OCI-LY3 (cell line): ENCODE measurements at regions not wholly inside any gene's neighbourhood (a gene's known extent, or its start where the extent isn't known, plus 50 kb on each side); places are given as distances from the start of the nearest gene placed in this dataset.

ENCODE experiments used
- H2AFZ ChIP-seq: fragments of 200-600, 300-600 bp; shearing (Covaris generic); 2 replicates; pipeline ENCODE4 v1.6.0; 2014; ENCODE audit warnings: antibody characterized with exemption, low read depth, low read length
- H3K27ac ChIP-seq: fragments of 200-600, 300-600 bp; sonication (generic); 2 replicates; pipeline ENCODE4 v1.5.1; 2014; ENCODE audit warnings: mild to moderate bottlenecking, low read length, moderate library complexity, mixed read lengths
- H3K27me3 ChIP-seq: fragments of 200-600, 300-600 bp; sonication (generic); 2 replicates; pipeline ENCODE4 v1.6.1; 2014; ENCODE audit warnings: low read depth, low read length, mixed read lengths
- H3K36me3 ChIP-seq: fragments of 200-600, 300-600 bp; sonication (generic); replicated peaks from 2 replicates; pipeline ENCODE3; 2014; ENCODE audit warnings: low read depth, low read length, mixed read lengths
- H3K4me1 ChIP-seq: fragments of 300-600, 200-600 bp; sonication (generic); 2 replicates; pipeline ENCODE4 v1.6.1; 2014; ENCODE audit warnings: low read length, mixed read lengths
- H3K4me2 ChIP-seq: fragments of 200-600, 300-600 bp; sonication (generic); 2 replicates; pipeline ENCODE4 v1.6.1; 2014; ENCODE audit warnings: low read length, mixed read lengths
- H3K4me3 ChIP-seq: fragments of 300-600, 200-600 bp; sonication (generic); 2 replicates; pipeline ENCODE4 v1.5.1; 2014; ENCODE audit warnings: antibody characterized with exemption, mild to moderate bottlenecking, low read length, moderate library complexity
- H3K79me2 ChIP-seq: fragments of 300-600, 200-600 bp; shearing (Covaris generic); 2 replicates; pipeline ENCODE4 v1.6.1; 2014; ENCODE audit warnings: mild to moderate bottlenecking, low read length, mixed read lengths
- H3K9ac ChIP-seq: fragments of 300-600, 200-600 bp; shearing (Covaris generic); 2 replicates; pipeline ENCODE4 v1.6.0; 2014; ENCODE audit warnings: mild to moderate bottlenecking, low read length, moderate library complexity
- H3K9me3 ChIP-seq: fragments of 200-600, 300-600 bp; shearing (Covaris generic); 2 replicates; pipeline ENCODE4 v1.6.1; 2014; ENCODE audit warnings: low read length, mixed read lengths; ENCODE audit not compliant: insufficient read depth
- H4K20me1 ChIP-seq: fragments of 200-600, 300-600 bp; sonication (generic); 2 replicates; pipeline ENCODE4 v1.6.1; 2016; ENCODE audit warnings: low read length, mixed read lengths; ENCODE audit not compliant: insufficient read depth
- EZH2phosphoT487 ChIP-seq: fragments of 200-600 bp; shearing (Covaris generic); IDR thresholded peaks from 2 replicates; pipeline ENCODE4 v1.6.1; 2018; ENCODE audit warnings: antibody characterized with exemption, mixed run types, low read depth
- TF ChIP-seq, protein P1 (sequence below): fragments of 200-600, 300-600 bp; sonication (generic); IDR thresholded peaks from 2 replicates; pipeline ENCODE4 v1.5.1; 2014; ENCODE audit warnings: antibody characterized with exemption, low read length, low read depth

DNA sequence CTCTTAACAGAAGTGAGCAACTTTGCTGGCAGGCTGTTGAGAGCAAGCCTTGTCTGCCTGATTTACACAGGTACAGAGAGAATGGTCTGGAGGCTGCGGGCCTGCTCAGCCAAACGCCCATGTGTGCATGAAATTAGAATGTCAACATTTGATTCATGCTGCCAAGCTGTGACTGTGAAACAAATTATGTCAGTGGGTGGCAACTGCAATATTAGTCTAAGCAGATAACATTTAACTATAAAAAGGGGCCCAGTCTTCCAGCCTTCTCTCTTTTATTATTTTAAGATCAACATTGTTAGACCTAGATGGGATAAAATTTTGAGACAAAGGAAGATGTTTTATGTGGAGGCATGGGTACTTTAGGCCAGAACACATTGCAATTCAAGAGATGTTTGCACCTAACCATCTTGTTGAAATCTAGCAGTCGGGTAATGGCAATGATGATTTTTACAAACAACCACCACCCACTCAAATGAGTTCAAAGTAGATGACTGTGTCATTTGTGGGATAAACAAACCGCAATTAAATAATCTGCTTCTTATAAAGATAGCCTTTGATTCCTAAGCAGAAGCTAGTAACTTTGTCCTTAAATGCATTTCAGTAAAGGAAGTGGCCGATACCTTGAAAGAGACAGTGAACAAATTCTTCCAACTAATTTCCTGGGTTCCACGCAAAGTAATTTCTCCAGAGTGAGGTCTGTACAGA lies 70.2 kb downstream of the FOXB1 start:
- H3K4me3 ChIP-seq: no peak overlapping the region
- no peaks in the 10 kb centered on the region for H3K36me3 ChIP-seq
- no peaks in the 10 kb centered on the region for H3K79me2 ChIP-seq
- no peak overlapping the region for H3K4me2 ChIP-seq
- H3K9me3 ChIP-seq: no peaks in the 10 kb centered on the region
- H4K20me1 ChIP-seq: no peaks in the 10 kb centered on the region
- no peak overlapping the region for H3K27ac ChIP-seq
- no peak overlapping the region for H3K9ac ChIP-seq
- H3K4me1 ChIP-seq: peaks cover 10% of the 10 kb centered on the region
- H3K27me3 ChIP-seq: no peaks in the 10 kb centered on the region
- TF ChIP-seq, protein P1, sequence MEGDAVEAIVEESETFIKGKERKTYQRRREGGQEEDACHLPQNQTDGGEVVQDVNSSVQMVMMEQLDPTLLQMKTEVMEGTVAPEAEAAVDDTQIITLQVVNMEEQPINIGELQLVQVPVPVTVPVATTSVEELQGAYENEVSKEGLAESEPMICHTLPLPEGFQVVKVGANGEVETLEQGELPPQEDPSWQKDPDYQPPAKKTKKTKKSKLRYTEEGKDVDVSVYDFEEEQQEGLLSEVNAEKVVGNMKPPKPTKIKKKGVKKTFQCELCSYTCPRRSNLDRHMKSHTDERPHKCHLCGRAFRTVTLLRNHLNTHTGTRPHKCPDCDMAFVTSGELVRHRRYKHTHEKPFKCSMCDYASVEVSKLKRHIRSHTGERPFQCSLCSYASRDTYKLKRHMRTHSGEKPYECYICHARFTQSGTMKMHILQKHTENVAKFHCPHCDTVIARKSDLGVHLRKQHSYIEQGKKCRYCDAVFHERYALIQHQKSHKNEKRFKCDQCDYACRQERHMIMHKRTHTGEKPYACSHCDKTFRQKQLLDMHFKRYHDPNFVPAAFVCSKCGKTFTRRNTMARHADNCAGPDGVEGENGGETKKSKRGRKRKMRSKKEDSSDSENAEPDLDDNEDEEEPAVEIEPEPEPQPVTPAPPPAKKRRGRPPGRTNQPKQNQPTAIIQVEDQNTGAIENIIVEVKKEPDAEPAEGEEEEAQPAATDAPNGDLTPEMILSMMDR: no peak
- no peak for TF ChIP-seq EZH2phosphoT487
- no peak overlapping the region for H2AFZ ChIP-seq

DNA sequence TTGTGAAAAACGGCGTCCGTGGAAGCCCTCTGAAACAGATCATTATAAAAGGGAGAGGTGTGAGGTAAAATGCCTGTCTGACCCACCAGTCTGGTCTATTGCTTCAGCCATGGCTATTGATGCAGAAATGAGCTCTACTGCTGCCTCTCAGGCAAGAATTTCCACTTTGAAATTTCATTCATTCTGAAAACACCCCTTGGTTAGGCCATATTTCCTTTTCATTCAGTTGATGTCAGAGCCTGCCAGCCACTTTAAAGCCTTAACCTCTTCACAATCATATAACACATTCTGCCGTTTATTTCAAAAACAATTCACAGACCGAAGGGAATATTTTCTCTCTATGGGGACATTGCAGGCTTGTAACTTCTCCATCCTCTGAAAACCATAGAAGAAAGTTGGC lies 71.9 kb downstream of the FOXB1 start:
- Histone ChIP-seq H3K4me2 (no peak overlapping the region), H3K27ac (no peak overlapping the region), H3K4me3 (no peak overlapping the region), H4K20me1 (no peaks in the 10 kb centered on the region), H3K79me2 (no peaks in the 10 kb centered on the region), H3K4me1 (peaks cover 10% of the 10 kb centered on the region), H3K9me3 (no peaks in the 10 kb centered on the region), H3K27me3 (no peaks in the 10 kb centered on the region), H3K36me3 (no peaks in the 10 kb centered on the region), H3K9ac (no peak overlapping the region), H2AFZ (no peak overlapping the region)
- TF ChIP-seq, protein P1: no peak
- TF ChIP-seq EZH2phosphoT487: no peak

DNA sequence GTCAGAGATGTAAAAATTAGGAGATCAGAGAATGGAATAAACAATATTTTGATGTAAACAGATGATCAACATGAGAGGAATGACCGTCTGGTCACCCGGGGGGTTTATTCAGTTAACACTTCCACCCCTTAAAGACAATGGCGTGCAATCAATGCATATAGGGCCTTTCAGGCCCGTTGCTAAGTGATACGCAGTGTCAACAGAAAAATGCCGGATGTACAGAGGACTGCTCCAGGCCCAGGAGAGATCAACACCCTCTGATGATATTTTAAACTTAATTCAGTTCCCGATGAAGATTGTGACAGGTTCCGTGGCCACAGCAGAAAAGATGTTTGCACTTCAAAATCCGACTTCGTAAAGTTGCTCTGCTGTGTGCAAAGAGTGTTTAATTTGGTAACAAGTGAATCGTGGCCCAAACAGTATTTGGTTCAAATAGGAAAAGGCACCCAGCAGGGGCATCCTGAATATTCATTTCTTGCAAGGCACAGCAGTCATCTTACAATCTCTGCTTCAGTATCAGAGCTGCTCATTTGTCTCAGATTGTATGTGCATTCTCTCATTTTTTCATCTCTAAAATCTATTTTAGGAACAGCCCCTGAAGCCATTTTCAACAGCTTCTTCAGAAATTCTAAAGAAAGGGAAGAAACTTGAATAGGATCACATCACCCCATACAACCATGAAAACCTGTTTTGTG lies 72.6 kb downstream of the FOXB1 start:
- no peaks in the 10 kb centered on the region for H4K20me1 ChIP-seq
- H3K4me3 ChIP-seq: no peak overlapping the region
- no peaks in the 10 kb centered on the region for H3K27me3 ChIP-seq
- H2AFZ ChIP-seq: no peak overlapping the region
- no peaks in the 10 kb centered on the region for H3K79me2 ChIP-seq
- no peak overlapping the region for H3K27ac ChIP-seq
- no peaks in the 10 kb centered on the region for H3K9me3 ChIP-seq
- TF ChIP-seq, protein P1: no peak
- no peak for TF ChIP-seq EZH2phosphoT487
- no peaks in the 10 kb centered on the region for H3K36me3 ChIP-seq
- H3K9ac ChIP-seq: no peak overlapping the region
- no peak overlapping the region for H3K4me2 ChIP-seq
- H3K4me1 ChIP-seq: peaks cover 10% of the 10 kb centered on the region

DNA sequence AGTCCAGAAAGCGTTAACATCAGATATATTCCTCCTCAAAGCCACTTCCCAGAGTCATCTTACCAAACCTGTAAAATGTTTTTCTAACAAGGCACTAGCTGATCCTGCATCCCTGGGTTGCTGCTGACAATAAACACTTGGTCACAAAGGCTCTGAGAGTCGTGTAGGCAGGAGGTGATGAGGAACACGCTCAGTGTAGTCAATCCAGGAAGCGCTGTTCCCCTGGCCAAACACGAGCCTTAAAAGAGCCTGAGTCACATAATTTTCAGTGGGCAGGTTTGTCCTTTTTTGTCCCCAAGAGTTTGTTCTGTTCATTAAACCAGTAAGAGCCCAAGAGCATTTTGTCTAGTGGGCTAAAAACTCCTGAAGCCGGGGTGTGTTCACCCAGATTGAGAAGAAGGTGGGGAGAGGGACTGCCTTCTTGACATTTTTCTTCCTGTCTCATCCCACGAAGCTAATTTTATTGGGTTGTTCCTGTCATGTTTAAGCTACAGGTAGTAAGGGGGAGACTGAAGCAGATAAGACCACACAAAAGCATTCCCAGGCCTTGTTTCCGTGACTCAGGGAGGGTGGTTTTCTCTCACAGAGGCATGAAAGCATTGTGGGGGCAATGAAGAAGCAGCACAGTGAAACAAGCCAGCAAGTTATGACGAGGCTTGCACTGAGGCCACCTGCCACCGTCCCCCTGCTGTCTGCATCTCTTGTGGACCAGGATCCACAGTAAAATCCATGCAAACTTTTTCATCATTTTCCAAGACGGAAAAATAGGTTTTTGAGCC lies 73.7 kb downstream of the FOXB1 start:
- no peak overlapping the region for H3K27ac ChIP-seq
- H4K20me1 ChIP-seq: no peaks in the 10 kb centered on the region
- peak overlapping the region; percentile 2; the same call in 1 of the 2 replicates for H3K9ac ChIP-seq
- peak overlapping the region; percentile 87 for H2AFZ ChIP-seq
- no peak overlapping the region for H3K4me3 ChIP-seq
- peak overlapping the region; percentile 28; the same call in 1 of the 2 replicates for H3K4me2 ChIP-seq
- no peaks in the 10 kb centered on the region for H3K27me3 ChIP-seq
- no peak for TF ChIP-seq EZH2phosphoT487
- TF ChIP-seq, protein P1: no peak
- no peaks in the 10 kb centered on the region for H3K79me2 ChIP-seq
- no peaks in the 10 kb centered on the region for H3K9me3 ChIP-seq
- H3K36me3 ChIP-seq: no peaks in the 10 kb centered on the region
- H3K4me1 ChIP-seq: peaks cover 13% of the 10 kb centered on the region
